K562 (cell line): ENCODE measurements at regions not wholly inside any gene's neighbourhood (a gene's known extent, or its start where the extent isn't known, plus 50 kb on each side); places are given as distances from the start of the nearest gene placed in this dataset.

ENCODE experiments used
- BRCA1 ChIP-seq, 2 experiments: fragments of 450-650 bp in 1 of 2; sonication (generic) in 1 of 2; formaldehyde crosslinking in 1 of 2; IDR thresholded peaks; 2 replicates each; pipeline versions ENCODE4 v1.5.0 to v1.6.1; 2017 to 2020; ENCODE audit warnings: mild to moderate bottlenecking in 1 of 2, missing genetic modification reagents in 1 of 2
- MBD2 ChIP-seq: sonication (generic); IDR thresholded peaks from 2 replicates; pipeline ENCODE4 v1.6.1; 2016; ENCODE audit warnings: low read depth, borderline replicate concordance
- POLR2A ChIP-seq: fragments of 450-650 bp; conservative IDR thresholded peaks from 2 replicates; pipeline ENCODE4 v1.6.1; 2016
- POLR2AphosphoS5 ChIP-seq: IDR thresholded peaks from 2 replicates; pipeline ENCODE4 v1.6.1; 2011; ENCODE audit warnings: mild to moderate bottlenecking, low read depth, low read length, moderate library complexity; ENCODE audit not compliant: control insufficient read depth, insufficient read depth

DNA sequence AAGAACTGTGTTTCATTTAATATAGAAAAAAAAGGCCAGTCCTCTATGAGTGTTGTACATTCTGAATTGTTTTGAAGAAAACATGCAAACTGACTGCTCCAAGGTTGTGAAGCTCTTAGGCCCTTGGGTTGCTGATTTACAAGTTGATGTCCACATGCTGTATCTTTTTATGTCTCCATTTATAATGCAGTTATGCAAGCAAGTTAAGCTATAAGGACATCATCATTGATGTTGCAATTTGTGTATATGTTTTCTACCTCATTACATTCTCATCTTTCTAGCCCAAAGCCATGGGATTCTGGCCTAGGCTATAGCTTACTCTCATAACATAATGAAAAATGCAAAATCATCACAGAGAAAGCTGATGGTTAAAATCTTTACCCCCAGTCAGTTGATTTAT lies 245.7 kb upstream of the AGTR1 start:
- no peak for TF ChIP-seq POLR2AphosphoS5
- no peak for TF ChIP-seq POLR2A
- no peak for TF ChIP-seq MBD2
- no peak for TF ChIP-seq BRCA1 (IDR thresholded peaks at IDR 0.05)
- TF ChIP-seq BRCA1 (CRISPR knock-in tag; IDR thresholded peaks at IDR 0.05), result no peak
